Liver (tissue), 8 donors: ENCODE measurements at regions not wholly inside any gene's neighbourhood (a gene's known extent, or its start where the extent isn't known, plus 50 kb on each side); places are given as distances from the start of the nearest gene placed in this dataset.

ENCODE experiments used
- DNase-seq: peaks from one replicate; pipeline ENCODE4 v3.0.0-alpha.2; 2017; ENCODE audit warnings: low spot score
- H3K27ac ChIP-seq, 2 donors: one replicate each; pipeline ENCODE4 v1.7.0; 2013; ENCODE audit warnings: inconsistent platforms in 2 of 2, low read length in 2 of 2, control low read depth in 1 of 2, low read depth in 1 of 2, mild to moderate bottlenecking in 1 of 2
- H3K27me3 ChIP-seq, 4 donors: one replicate each; pipeline versions ENCODE4 v1.6.1 to v1.7.0; 2013; ENCODE audit warnings: low read length in 3 of 4, inconsistent platforms in 1 of 4, mild to moderate bottlenecking in 1 of 4, moderate library complexity in 1 of 4; ENCODE audit not compliant: control insufficient read depth in 4 of 4, insufficient read depth in 4 of 4
- H3K36me3 ChIP-seq, 4 donors: one replicate each; pipeline versions ENCODE4 v1.6.1 to v1.7.0; 2013; ENCODE audit warnings: low read length in 3 of 4, mild to moderate bottlenecking in 3 of 4, low read depth in 1 of 4, moderate library complexity in 1 of 4; ENCODE audit not compliant: control insufficient read depth in 4 of 4, insufficient read depth in 3 of 4
- H3K4me1 ChIP-seq, 4 donors: one replicate each; pipeline versions ENCODE4 v1.6.1 to v1.7.0; 2013; ENCODE audit warnings: low read length in 3 of 4, mild to moderate bottlenecking in 3 of 4, moderate library complexity in 1 of 4; ENCODE audit not compliant: control insufficient read depth in 4 of 4, insufficient read depth in 4 of 4
- H3K4me3 ChIP-seq, 3 donors: one replicate each; pipeline versions ENCODE4 v1.6.1 to v1.7.0; 2013; ENCODE audit warnings: low read length in 3 of 3, control low read depth in 1 of 3, low read depth in 1 of 3, mild to moderate bottlenecking in 1 of 3
- H3K9ac ChIP-seq, 2 donors: one replicate each; pipeline ENCODE4 v1.7.0; 2013; ENCODE audit warnings: low read length in 2 of 2, mild to moderate bottlenecking in 2 of 2, moderate library complexity in 2 of 2, control low read depth in 1 of 2, low read depth in 1 of 2
- H3K9me3 ChIP-seq, 4 donors: one replicate each; pipeline versions ENCODE4 v1.6.1 to v1.7.0; 2013; ENCODE audit warnings: low read length in 3 of 4; ENCODE audit not compliant: control insufficient read depth in 4 of 4
- ATF3 ChIP-seq: IDR thresholded peaks from 2 replicates; pipeline ENCODE4 v1.6.1; 2016; ENCODE audit warnings: antibody characterized with exemption
- CTCF ChIP-seq: fragments of 150-350 bp; IDR thresholded peaks from 2 replicates; pipeline ENCODE4 v1.5.1; 2017; ENCODE audit warnings: improper control_type of control experiment, low read depth, low read length; ENCODE audit not compliant: missing input control
- EGR1 ChIP-seq, 2 donors: IDR thresholded peaks; 2 replicates each; pipeline ENCODE4 v1.6.1; 2016 to 2018; ENCODE audit warnings: antibody characterized with exemption in 2 of 2, low read depth in 2 of 2
- FOXA1 ChIP-seq: IDR thresholded peaks from 2 replicates; pipeline ENCODE4 v1.6.1; 2016; ENCODE audit warnings: antibody characterized with exemption
- FOXA2 ChIP-seq: IDR thresholded peaks from 2 replicates; pipeline ENCODE4 v1.6.1; 2016; ENCODE audit warnings: antibody characterized with exemption
- GABPA ChIP-seq, 2 donors: IDR thresholded peaks in 1 of 2; conservative IDR thresholded peaks in 1 of 2; 2 replicates each; pipeline ENCODE4 v1.6.1; 2016; ENCODE audit warnings: antibody characterized with exemption in 2 of 2, mild to moderate bottlenecking in 1 of 2, moderate library complexity in 1 of 2
- HNF4A ChIP-seq, 2 donors: conservative IDR thresholded peaks; 2 replicates each; pipeline ENCODE4 v1.6.1; 2016; ENCODE audit warnings: antibody characterized with exemption in 2 of 2, mild to moderate bottlenecking in 2 of 2
- HNF4G ChIP-seq: IDR thresholded peaks from 2 replicates; pipeline ENCODE4 v1.6.1; 2016; ENCODE audit warnings: antibody characterized with exemption
- JUND ChIP-seq, 2 donors: IDR thresholded peaks; 2 replicates each; pipeline ENCODE4 v1.6.1; 2016; ENCODE audit warnings: antibody characterized with exemption in 2 of 2
- MAX ChIP-seq: IDR thresholded peaks from 2 replicates; pipeline ENCODE4 v1.6.1; 2016; ENCODE audit warnings: antibody characterized with exemption
- NR2F2 ChIP-seq: IDR thresholded peaks from 2 replicates; pipeline ENCODE4 v1.6.1; 2016; ENCODE audit warnings: antibody characterized with exemption
- RAD21 ChIP-seq, 2 donors: IDR thresholded peaks; 2 replicates each; pipeline ENCODE4 v1.6.1; 2016; ENCODE audit warnings: antibody characterized with exemption in 2 of 2, mild to moderate bottlenecking in 2 of 2
- RXRA ChIP-seq, 2 donors: IDR thresholded peaks; 2 replicates each; pipeline ENCODE4 v1.6.1; 2017 to 2018; ENCODE audit warnings: antibody characterized with exemption in 2 of 2, mild to moderate bottlenecking in 1 of 2
- SP1 ChIP-seq: IDR thresholded peaks from 2 replicates; pipeline ENCODE4 v1.6.1; 2018; ENCODE audit warnings: antibody characterized with exemption, mild to moderate bottlenecking
- TAF1 ChIP-seq: conservative IDR thresholded peaks from 2 replicates; pipeline ENCODE4 v1.6.1; 2016; ENCODE audit warnings: antibody characterized with exemption, mild to moderate bottlenecking
- YY1 ChIP-seq: IDR thresholded peaks from 2 replicates; pipeline ENCODE4 v1.6.1; 2016; ENCODE audit warnings: antibody characterized with exemption, mild to moderate bottlenecking
- WGBS: extraction: QIAGEN DNeasy Blood & Tissue Kit; methylation state at CpG from one replicate; pipeline ENCODE4 v1.1.7; 2013; 5-methylcytosine and 5-hydroxymethylcytosine counted together
- TF ChIP-seq, protein P1 (sequence below): IDR thresholded peaks from 2 replicates; pipeline ENCODE4 v1.6.1; 2016; ENCODE audit warnings: antibody characterized with exemption
- TF ChIP-seq, protein P2 (sequence below): IDR thresholded peaks from 2 replicates; pipeline ENCODE4 v1.6.1; 2016; ENCODE audit warnings: antibody characterized with exemption, mild to moderate bottlenecking
- donor health status: healthy.
- donor health status: healthy.
- donor health status: healthy.
- donor health status: healthy.
- donor health status: healthy.

- Histone ChIP-seq H3K9me3 (no peaks in the 10 kb centered on the region), H3K27ac (no peak overlapping the region), H3K36me3 (no peaks in the 10 kb centered on the region), H3K4me1 (no peaks in the 10 kb centered on the region), H3K27me3 (no peaks in the 10 kb centered on the region), H3K9ac (no peak overlapping the region), H3K4me3 (no peak overlapping the region)
- TF ChIP-seq CTCF (no peak), FOXA2 (no peak), FOXA1 (no peak), HNF4A (conservative IDR thresholded peaks at IDR 0.05) (no peak), HNF4G (no peak), ATF3 (no peak), RXRA (IDR thresholded peaks at IDR 0.05) (no peak), YY1 (no peak), SP1 (no peak), EGR1 (IDR thresholded peaks at IDR 0.05; ENCODE audit: low read depth in 2 of 2) (no peak), JUND (IDR thresholded peaks at IDR 0.05) (no peak), GABPA (IDR thresholded peaks at IDR 0.05 in 1 of 2, conservative IDR thresholded peaks at IDR 0.05 in 1 of 2) (no peak), TAF1 (no peak), RAD21 (IDR thresholded peaks at IDR 0.05) (no peak), NR2F2 (no peak), MAX (no peak)
- TF ChIP-seq, protein P1, sequence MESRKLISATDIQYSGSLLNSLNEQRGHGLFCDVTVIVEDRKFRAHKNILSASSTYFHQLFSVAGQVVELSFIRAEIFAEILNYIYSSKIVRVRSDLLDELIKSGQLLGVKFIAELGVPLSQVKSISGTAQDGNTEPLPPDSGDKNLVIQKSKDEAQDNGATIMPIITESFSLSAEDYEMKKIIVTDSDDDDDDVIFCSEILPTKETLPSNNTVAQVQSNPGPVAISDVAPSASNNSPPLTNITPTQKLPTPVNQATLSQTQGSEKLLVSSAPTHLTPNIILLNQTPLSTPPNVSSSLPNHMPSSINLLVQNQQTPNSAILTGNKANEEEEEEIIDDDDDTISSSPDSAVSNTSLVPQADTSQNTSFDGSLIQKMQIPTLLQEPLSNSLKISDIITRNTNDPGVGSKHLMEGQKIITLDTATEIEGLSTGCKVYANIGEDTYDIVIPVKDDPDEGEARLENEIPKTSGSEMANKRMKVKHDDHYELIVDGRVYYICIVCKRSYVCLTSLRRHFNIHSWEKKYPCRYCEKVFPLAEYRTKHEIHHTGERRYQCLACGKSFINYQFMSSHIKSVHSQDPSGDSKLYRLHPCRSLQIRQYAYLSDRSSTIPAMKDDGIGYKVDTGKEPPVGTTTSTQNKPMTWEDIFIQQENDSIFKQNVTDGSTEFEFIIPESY, result no peak
- TF ChIP-seq, protein P2, sequence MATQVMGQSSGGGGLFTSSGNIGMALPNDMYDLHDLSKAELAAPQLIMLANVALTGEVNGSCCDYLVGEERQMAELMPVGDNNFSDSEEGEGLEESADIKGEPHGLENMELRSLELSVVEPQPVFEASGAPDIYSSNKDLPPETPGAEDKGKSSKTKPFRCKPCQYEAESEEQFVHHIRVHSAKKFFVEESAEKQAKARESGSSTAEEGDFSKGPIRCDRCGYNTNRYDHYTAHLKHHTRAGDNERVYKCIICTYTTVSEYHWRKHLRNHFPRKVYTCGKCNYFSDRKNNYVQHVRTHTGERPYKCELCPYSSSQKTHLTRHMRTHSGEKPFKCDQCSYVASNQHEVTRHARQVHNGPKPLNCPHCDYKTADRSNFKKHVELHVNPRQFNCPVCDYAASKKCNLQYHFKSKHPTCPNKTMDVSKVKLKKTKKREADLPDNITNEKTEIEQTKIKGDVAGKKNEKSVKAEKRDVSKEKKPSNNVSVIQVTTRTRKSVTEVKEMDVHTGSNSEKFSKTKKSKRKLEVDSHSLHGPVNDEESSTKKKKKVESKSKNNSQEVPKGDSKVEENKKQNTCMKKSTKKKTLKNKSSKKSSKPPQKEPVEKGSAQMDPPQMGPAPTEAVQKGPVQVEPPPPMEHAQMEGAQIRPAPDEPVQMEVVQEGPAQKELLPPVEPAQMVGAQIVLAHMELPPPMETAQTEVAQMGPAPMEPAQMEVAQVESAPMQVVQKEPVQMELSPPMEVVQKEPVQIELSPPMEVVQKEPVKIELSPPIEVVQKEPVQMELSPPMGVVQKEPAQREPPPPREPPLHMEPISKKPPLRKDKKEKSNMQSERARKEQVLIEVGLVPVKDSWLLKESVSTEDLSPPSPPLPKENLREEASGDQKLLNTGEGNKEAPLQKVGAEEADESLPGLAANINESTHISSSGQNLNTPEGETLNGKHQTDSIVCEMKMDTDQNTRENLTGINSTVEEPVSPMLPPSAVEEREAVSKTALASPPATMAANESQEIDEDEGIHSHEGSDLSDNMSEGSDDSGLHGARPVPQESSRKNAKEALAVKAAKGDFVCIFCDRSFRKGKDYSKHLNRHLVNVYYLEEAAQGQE, result no peak
- WGBS, result 80% methylated on average over 6 of the region's 6 CpGs
- no peak for DNase-seq
Measured at GRCh38 chr5:51099173-51099853, 283.9 kb upstream of the ISL1 start.
